ENCODE measurements at regions not wholly inside any gene's neighbourhood (a gene's known extent, or its start where the extent isn't known, plus 50 kb on each side); places are given as distances from the start of the nearest gene placed in this dataset.

DNA sequence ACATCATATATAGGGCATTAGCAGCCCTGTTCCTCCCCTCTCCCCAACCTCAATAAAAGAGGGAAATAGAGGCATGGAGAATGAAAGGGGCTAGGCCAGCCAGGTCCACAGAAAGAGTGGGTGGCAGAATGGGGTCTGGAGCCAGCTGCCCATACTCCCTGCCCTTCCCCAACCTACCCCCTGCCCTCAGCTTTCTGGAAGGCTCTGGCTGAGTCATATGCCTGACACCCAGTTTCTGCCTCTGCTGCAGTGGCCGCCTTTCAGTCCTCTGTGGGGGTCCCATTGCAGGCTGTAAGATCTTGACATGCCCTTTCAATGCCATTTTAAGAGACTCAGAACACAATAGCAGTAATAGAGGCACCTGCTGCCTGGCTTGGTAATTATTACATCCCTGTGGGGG lies 95.7 kb downstream of the LINGO1 start:
- Histone ChIP-seq H4K20me1 (replicated peaks; ENCODE audit: control insufficient read depth, insufficient read depth, low read length) (0 out of 2 replicates have a peak, but pooled peaks cover 3% of the 10 kb centered on the region), H3K36me3 (ENCODE audit: control insufficient read depth, insufficient read depth, low read length) (no peaks in the 10 kb centered on the region), H3K9ac (ENCODE audit: insufficient read depth in 1 of 2, low read depth in 2 of 2, low read length in 2 of 2) (no peak overlapping the region; a peak in 1 of 4 replicates), H2AFZ (ENCODE audit: low read depth, low read length) (no peak overlapping the region), H3K9me3 (replicated peaks; ENCODE audit: control insufficient read depth, insufficient read depth, low read depth, low read length) (no peaks in the 10 kb centered on the region), H3K9me1 (ENCODE audit: control insufficient read depth, insufficient read depth, low read length) (no peaks in the 10 kb centered on the region), H3K4me1 (replicated peaks in 1 of 2; ENCODE audit: control insufficient read depth in 2 of 2, insufficient read depth in 2 of 2, low read length in 2 of 2) (peaks cover 3 to 8% of the 10 kb centered on the region in 2 experiments; a peak in 4 of 5 replicates), H3K4me3 (no peak overlapping the region), H3K4me2 (ENCODE audit: insufficient read depth, low read length) (no peak overlapping the region), H3K27me3 (ENCODE audit: control insufficient read depth in 2 of 2, insufficient read depth in 2 of 2, low read length in 2 of 2) (peaks cover 7 to 20% of the 10 kb centered on the region in 2 experiments; a peak in 4 of 5 replicates), H3K27ac (ENCODE audit: extremely low read depth, low read depth, low read length) (no peak overlapping the region), H3K79me2 (ENCODE audit: control insufficient read depth, insufficient read depth, low read length) (no peaks in the 10 kb centered on the region)
- no peak for FAIRE-seq
- no peak for ATAC-seq
- no peak for DNase-seq (ENCODE audit: extremely low read depth in 1 of 4, low spot score in 3 of 4)
- no TSS peak for BruUV-seq (replicated peaks)
- ChIA-PET CTCF (ENCODE audit: low intra/inter-chr PET ratio) (no interaction called here), POLR2A (no interaction called here)
- intact Hi-C loops (cut with micrococcal nuclease), result no loop called here
- in situ Hi-C loops (cut with MboI), result no loop called here
- 0% methylated on average over 1 of the region's 1 CpG for WGBS (ENCODE audit: insufficient coverage, low coverage, missing lambda C conversion rate)
- TF ChIP-seq ZNF212 (CRISPR knock-in tag; IDR thresholded peaks at IDR 0.05), result no peak
- no peak for TF ChIP-seq ERF (CRISPR knock-in tag; IDR thresholded peaks at IDR 0.05)
- TF ChIP-seq MTF1 (CRISPR knock-in tag; IDR thresholded peaks at IDR 0.05; ENCODE audit: borderline replicate concordance), result no peak
- TF ChIP-seq, protein P1, sequence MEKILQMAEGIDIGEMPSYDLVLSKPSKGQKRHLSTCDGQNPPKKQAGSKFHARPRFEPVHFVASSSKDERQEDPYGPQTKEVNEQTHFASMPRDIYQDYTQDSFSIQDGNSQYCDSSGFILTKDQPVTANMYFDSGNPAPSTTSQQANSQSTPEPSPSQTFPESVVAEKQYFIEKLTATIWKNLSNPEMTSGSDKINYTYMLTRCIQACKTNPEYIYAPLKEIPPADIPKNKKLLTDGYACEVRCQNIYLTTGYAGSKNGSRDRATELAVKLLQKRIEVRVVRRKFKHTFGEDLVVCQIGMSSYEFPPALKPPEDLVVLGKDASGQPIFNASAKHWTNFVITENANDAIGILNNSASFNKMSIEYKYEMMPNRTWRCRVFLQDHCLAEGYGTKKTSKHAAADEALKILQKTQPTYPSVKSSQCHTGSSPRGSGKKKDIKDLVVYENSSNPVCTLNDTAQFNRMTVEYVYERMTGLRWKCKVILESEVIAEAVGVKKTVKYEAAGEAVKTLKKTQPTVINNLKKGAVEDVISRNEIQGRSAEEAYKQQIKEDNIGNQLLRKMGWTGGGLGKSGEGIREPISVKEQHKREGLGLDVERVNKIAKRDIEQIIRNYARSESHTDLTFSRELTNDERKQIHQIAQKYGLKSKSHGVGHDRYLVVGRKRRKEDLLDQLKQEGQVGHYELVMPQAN (IDR thresholded peaks at IDR 0.05; ENCODE audit: borderline replicate concordance), result no peak
- TF ChIP-seq CEBPB (tag; IDR thresholded peaks at IDR 0.05), result no peak
- TF ChIP-seq, protein P2, sequence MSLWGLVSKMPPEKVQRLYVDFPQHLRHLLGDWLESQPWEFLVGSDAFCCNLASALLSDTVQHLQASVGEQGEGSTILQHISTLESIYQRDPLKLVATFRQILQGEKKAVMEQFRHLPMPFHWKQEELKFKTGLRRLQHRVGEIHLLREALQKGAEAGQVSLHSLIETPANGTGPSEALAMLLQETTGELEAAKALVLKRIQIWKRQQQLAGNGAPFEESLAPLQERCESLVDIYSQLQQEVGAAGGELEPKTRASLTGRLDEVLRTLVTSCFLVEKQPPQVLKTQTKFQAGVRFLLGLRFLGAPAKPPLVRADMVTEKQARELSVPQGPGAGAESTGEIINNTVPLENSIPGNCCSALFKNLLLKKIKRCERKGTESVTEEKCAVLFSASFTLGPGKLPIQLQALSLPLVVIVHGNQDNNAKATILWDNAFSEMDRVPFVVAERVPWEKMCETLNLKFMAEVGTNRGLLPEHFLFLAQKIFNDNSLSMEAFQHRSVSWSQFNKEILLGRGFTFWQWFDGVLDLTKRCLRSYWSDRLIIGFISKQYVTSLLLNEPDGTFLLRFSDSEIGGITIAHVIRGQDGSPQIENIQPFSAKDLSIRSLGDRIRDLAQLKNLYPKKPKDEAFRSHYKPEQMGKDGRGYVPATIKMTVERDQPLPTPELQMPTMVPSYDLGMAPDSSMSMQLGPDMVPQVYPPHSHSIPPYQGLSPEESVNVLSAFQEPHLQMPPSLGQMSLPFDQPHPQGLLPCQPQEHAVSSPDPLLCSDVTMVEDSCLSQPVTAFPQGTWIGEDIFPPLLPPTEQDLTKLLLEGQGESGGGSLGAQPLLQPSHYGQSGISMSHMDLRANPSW (CRISPR knock-in tag; IDR thresholded peaks at IDR 0.05), result no peak
- no peak for TF ChIP-seq FUS (optimal IDR thresholded peaks at IDR 0.05; ENCODE audit: low read depth, low read length)
- TF ChIP-seq SMAD4 (CRISPR knock-in tag; conservative IDR thresholded peaks at IDR 0.05), result no peak
- no peak for TF ChIP-seq CEBPG (CRISPR knock-in tag; IDR thresholded peaks at IDR 0.05)
- no peak for TF ChIP-seq CEBPG (tag; conservative IDR thresholded peaks at IDR 0.05 in 1 of 2, IDR thresholded peaks at IDR 0.05 in 1 of 2)
- TF ChIP-seq, protein P3, sequence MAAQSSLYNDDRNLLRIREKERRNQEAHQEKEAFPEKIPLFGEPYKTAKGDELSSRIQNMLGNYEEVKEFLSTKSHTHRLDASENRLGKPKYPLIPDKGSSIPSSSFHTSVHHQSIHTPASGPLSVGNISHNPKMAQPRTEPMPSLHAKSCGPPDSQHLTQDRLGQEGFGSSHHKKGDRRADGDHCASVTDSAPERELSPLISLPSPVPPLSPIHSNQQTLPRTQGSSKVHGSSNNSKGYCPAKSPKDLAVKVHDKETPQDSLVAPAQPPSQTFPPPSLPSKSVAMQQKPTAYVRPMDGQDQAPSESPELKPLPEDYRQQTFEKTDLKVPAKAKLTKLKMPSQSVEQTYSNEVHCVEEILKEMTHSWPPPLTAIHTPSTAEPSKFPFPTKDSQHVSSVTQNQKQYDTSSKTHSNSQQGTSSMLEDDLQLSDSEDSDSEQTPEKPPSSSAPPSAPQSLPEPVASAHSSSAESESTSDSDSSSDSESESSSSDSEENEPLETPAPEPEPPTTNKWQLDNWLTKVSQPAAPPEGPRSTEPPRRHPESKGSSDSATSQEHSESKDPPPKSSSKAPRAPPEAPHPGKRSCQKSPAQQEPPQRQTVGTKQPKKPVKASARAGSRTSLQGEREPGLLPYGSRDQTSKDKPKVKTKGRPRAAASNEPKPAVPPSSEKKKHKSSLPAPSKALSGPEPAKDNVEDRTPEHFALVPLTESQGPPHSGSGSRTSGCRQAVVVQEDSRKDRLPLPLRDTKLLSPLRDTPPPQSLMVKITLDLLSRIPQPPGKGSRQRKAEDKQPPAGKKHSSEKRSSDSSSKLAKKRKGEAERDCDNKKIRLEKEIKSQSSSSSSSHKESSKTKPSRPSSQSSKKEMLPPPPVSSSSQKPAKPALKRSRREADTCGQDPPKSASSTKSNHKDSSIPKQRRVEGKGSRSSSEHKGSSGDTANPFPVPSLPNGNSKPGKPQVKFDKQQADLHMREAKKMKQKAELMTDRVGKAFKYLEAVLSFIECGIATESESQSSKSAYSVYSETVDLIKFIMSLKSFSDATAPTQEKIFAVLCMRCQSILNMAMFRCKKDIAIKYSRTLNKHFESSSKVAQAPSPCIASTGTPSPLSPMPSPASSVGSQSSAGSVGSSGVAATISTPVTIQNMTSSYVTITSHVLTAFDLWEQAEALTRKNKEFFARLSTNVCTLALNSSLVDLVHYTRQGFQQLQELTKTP (IDR thresholded peaks at IDR 0.05; ENCODE audit: low read depth in 1 of 2, partially characterized antibody in 2 of 2), result no peak
- no peak for TF ChIP-seq ZNF589 (CRISPR knock-in tag; IDR thresholded peaks at IDR 0.05; ENCODE audit: low read depth)
- TF ChIP-seq RFX1 (IDR thresholded peaks at IDR 0.05), result no peak
- no peak for TF ChIP-seq BRF1 (IDR thresholded peaks at IDR 0.05; ENCODE audit: borderline replicate concordance, extremely low read depth, insufficient read length)
- no peak for TF ChIP-seq MCM3 (IDR thresholded peaks at IDR 0.05)

Measured in K562 (cell line).